ENCODE measurements at regions not wholly inside any gene's neighbourhood (a gene's known extent, or its start where the extent isn't known, plus 50 kb on each side); places are given as distances from the start of the nearest gene placed in this dataset.

- TF ChIP-seq USF1 (IDR thresholded peaks at IDR 0.05) (peak; percentile 62), CEBPB (IDR thresholded peaks at IDR 0.05) (peak; percentile 43; the same call in 1 of the 2 replicates), EP300 (IDR thresholded peaks at IDR 0.05; ENCODE audit: borderline replicate concordance) (no peak)
These were observed 145.5 kb upstream of the IRF2BP2 start for GRCh38 chr1:234755449-234755863.

GRCh38 chr1:234753979-234754378, 144.0 kb upstream of the IRF2BP2 start:
- TF ChIP-seq NFIC (IDR thresholded peaks at IDR 0.05) (no peak), REST (IDR thresholded peaks at IDR 0.05; ENCODE audit: low read depth) (no peak)

- TF ChIP-seq TAF1 (IDR thresholded peaks at IDR 0.05; ENCODE audit: low read depth) (no peak), ZBTB7A (IDR thresholded peaks at IDR 0.05; ENCODE audit: low read depth) (no peak), EP300 (IDR thresholded peaks at IDR 0.05; ENCODE audit: borderline replicate concordance) (no peak), CREB1 (IDR thresholded peaks at IDR 0.05; ENCODE audit: low read depth) (no peak), RAD21 (IDR thresholded peaks at IDR 0.05; ENCODE audit: low read depth) (no peak)
These were observed 142.9 kb upstream of the IRF2BP2 start for GRCh38 chr1:234752927-234753326.

GRCh38 chr1:234751678-234752077, 141.7 kb upstream of the IRF2BP2 start:
- TF ChIP-seq ZBTB7A (IDR thresholded peaks at IDR 0.05; ENCODE audit: low read depth) = no peak
- no peak for TF ChIP-seq CEBPB (IDR thresholded peaks at IDR 0.05)
- TF ChIP-seq FOXM1 (IDR thresholded peaks at IDR 0.05; ENCODE audit: borderline replicate concordance, low read depth) = no peak
- no peak for TF ChIP-seq EP300 (IDR thresholded peaks at IDR 0.05; ENCODE audit: borderline replicate concordance)
- TF ChIP-seq TCF12 (IDR thresholded peaks at IDR 0.05; ENCODE audit: low read depth) = no peak
- TF ChIP-seq USF1 (IDR thresholded peaks at IDR 0.05) = no peak
- no peak for TF ChIP-seq TAF1 (IDR thresholded peaks at IDR 0.05; ENCODE audit: low read depth)
- no peak for TF ChIP-seq EGR1 (IDR thresholded peaks at IDR 0.05)
- no peak for TF ChIP-seq TEAD4 (IDR thresholded peaks at IDR 0.05)
- no peak for TF ChIP-seq REST (IDR thresholded peaks at IDR 0.05; ENCODE audit: low read depth)
- no peak for TF ChIP-seq RAD21 (IDR thresholded peaks at IDR 0.05; ENCODE audit: low read depth)
- no peak for TF ChIP-seq MAX (IDR thresholded peaks at IDR 0.05)
- TF ChIP-seq CREB1 (IDR thresholded peaks at IDR 0.05; ENCODE audit: low read depth) = no peak
- TF ChIP-seq YY1 (IDR thresholded peaks at IDR 0.05; ENCODE audit: low read depth) = no peak

GRCh38 chr1:234750922-234751627, 141.1 kb upstream of the IRF2BP2 start:
- TF ChIP-seq ZBTB7A (IDR thresholded peaks at IDR 0.05; ENCODE audit: low read depth) (no peak), REST (IDR thresholded peaks at IDR 0.05; ENCODE audit: low read depth) (no peak), EP300 (IDR thresholded peaks at IDR 0.05; ENCODE audit: borderline replicate concordance) (no peak), TEAD4 (IDR thresholded peaks at IDR 0.05) (no peak), NFIC (IDR thresholded peaks at IDR 0.05) (no peak), TAF1 (IDR thresholded peaks at IDR 0.05; ENCODE audit: low read depth) (no peak), EGR1 (IDR thresholded peaks at IDR 0.05) (no peak), CEBPB (IDR thresholded peaks at IDR 0.05) (no peak), TCF12 (IDR thresholded peaks at IDR 0.05; ENCODE audit: low read depth) (no peak), MAX (IDR thresholded peaks at IDR 0.05) (no peak), RAD21 (IDR thresholded peaks at IDR 0.05; ENCODE audit: low read depth) (no peak), USF1 (IDR thresholded peaks at IDR 0.05) (no peak), YY1 (IDR thresholded peaks at IDR 0.05; ENCODE audit: low read depth) (no peak), CREB1 (IDR thresholded peaks at IDR 0.05; ENCODE audit: low read depth) (no peak), FOXM1 (IDR thresholded peaks at IDR 0.05; ENCODE audit: borderline replicate concordance, low read depth) (no peak)
